Tibial nerve (tissue), 4 donors: ENCODE measurements at regions not wholly inside any gene's neighbourhood (a gene's known extent, or its start where the extent isn't known, plus 50 kb on each side); places are given as distances from the start of the nearest gene placed in this dataset.
"Not testable (repeated sequence)": the region's sequence is repeated elsewhere in the genome, so short reads cannot be mapped to it uniquely, and the experiment has no call there.

Source experiments
- EP300 ChIP-seq, 2 donors: sonication (generic); formaldehyde crosslinking; IDR thresholded peaks; one replicate each; pipeline ENCODE4 v1.6.1; 2017; ENCODE audit warnings: antibody characterized with exemption in 2 of 2, mild to moderate bottlenecking in 1 of 2
- POLR2A ChIP-seq, 2 donors: fragments of 450-650 bp; IDR thresholded peaks; one replicate each; pipeline ENCODE4 v1.6.1; 2017; ENCODE audit warnings: antibody characterized with exemption in 2 of 2, mild to moderate bottlenecking in 2 of 2, moderate library complexity in 2 of 2
- TF ChIP-seq, protein P1 (sequence below), 5 experiments: fragments of 200-600 bp in 3 of 5; fragments of 450-650 bp in 2 of 5; sonication (generic) in 3 of 5; IDR thresholded peaks; one replicate each; pipeline ENCODE4 v1.5.1; 2016 to 2019; ENCODE audit warnings: antibody characterized with exemption in 5 of 5, mild to moderate bottlenecking in 3 of 5, moderate library complexity in 2 of 5

DNA sequence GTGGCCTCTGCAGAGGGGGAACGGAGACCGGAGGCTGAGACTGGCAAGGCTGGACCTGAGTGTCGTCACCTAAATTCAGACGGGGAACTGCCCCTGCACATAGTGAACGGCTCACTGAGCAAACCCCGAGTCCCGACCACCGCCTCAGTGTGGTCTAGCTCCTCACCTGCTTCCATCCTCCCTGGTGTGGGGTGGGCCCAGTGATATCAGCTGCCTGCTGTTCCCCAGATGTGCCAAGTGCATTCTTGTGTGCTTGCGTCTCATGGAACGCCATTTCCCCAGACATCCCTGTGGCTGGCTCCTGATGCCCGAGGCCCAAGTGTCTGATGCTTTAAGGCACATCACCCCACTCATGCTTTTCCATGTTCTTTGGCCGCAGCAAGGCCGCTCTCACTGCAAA is 262.2 kb downstream of the OR4F29 start:
- TF ChIP-seq POLR2A, EP300 (IDR thresholded peaks at IDR 0.05): not testable (repeated sequence)
- TF ChIP-seq, protein P1, sequence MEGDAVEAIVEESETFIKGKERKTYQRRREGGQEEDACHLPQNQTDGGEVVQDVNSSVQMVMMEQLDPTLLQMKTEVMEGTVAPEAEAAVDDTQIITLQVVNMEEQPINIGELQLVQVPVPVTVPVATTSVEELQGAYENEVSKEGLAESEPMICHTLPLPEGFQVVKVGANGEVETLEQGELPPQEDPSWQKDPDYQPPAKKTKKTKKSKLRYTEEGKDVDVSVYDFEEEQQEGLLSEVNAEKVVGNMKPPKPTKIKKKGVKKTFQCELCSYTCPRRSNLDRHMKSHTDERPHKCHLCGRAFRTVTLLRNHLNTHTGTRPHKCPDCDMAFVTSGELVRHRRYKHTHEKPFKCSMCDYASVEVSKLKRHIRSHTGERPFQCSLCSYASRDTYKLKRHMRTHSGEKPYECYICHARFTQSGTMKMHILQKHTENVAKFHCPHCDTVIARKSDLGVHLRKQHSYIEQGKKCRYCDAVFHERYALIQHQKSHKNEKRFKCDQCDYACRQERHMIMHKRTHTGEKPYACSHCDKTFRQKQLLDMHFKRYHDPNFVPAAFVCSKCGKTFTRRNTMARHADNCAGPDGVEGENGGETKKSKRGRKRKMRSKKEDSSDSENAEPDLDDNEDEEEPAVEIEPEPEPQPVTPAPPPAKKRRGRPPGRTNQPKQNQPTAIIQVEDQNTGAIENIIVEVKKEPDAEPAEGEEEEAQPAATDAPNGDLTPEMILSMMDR (IDR thresholded peaks at IDR 0.05): not testable (repeated sequence)
